Uterus (tissue), 2 donors: ENCODE measurements at regions not wholly inside any gene's neighbourhood (a gene's known extent, or its start where the extent isn't known, plus 50 kb on each side); places are given as distances from the start of the nearest gene placed in this dataset.

Source experiments
- CTCF ChIP-seq, 4 experiments: fragments of 200-600 bp in 2 of 4; fragments of 450-650 bp in 2 of 4; sonication (generic) in 2 of 4; IDR thresholded peaks; one replicate each; pipeline ENCODE4 v1.5.1; 2016 to 2019; ENCODE audit warnings: antibody characterized with exemption in 4 of 4, mild to moderate bottlenecking in 2 of 4, moderate library complexity in 1 of 4
- POLR2A ChIP-seq, 2 donors: fragments of 450-650 bp; IDR thresholded peaks; one replicate each; pipeline ENCODE4 v1.6.1; 2016; ENCODE audit warnings: antibody characterized with exemption in 2 of 2, mild to moderate bottlenecking in 1 of 2, moderate library complexity in 1 of 2

GRCh38 chr15:38053205-38053604 is 118.8 kb downstream of the TMCO5A start:
- no peak for TF ChIP-seq CTCF (IDR thresholded peaks at IDR 0.05)
- no peak for TF ChIP-seq POLR2A (IDR thresholded peaks at IDR 0.05)
